ENCODE measurements at regions not wholly inside any gene's neighbourhood (a gene's known extent, or its start where the extent isn't known, plus 50 kb on each side); places are given as distances from the start of the nearest gene placed in this dataset.

DNA sequence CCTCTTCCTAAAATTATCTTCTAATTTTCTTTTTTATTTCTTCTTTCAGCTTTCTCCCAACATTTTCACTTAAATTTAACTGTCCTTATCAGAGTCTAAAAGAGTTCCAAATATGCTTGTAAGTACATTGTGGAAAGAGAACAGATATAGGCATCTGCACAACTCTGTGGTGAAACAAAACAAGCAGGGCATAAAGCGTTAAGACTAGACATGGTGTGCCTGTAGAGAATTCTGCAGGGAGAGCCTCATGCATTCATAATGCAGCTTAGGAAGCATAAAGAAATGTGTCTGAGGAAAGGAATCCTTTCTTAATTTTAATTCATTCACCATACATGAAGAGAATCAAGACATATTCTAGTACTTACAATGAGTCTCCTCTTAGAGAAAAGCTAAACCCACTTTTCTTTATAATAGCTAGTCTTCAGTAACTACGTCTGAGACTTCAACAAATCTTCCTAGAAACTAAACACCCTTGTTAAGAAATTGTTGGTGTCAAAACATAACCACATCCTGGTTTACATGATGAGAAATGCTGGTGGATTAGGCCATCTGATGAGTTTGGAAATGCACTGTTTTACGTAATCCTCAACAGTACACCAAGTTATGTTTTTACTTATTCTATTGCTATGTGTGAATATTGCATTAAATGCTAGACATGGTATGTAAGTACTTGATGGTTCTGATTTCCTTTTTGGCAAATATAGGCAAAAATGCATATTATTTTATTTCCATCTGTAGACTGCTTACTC lies 307.8 kb upstream of the GIMD1 start:
- no peak overlapping the region for H3K27ac Mint-ChIP-seq (ENCODE audit: unreplicated experiment)
- peaks cover 7% of the 10 kb centered on the region; the same call in 1 of the 2 replicates for H3K9me3 ChIP-seq
- no peak overlapping the region for H3K4me3 Mint-ChIP-seq (ENCODE audit: unreplicated experiment)
- TF ChIP-seq, protein P1, sequence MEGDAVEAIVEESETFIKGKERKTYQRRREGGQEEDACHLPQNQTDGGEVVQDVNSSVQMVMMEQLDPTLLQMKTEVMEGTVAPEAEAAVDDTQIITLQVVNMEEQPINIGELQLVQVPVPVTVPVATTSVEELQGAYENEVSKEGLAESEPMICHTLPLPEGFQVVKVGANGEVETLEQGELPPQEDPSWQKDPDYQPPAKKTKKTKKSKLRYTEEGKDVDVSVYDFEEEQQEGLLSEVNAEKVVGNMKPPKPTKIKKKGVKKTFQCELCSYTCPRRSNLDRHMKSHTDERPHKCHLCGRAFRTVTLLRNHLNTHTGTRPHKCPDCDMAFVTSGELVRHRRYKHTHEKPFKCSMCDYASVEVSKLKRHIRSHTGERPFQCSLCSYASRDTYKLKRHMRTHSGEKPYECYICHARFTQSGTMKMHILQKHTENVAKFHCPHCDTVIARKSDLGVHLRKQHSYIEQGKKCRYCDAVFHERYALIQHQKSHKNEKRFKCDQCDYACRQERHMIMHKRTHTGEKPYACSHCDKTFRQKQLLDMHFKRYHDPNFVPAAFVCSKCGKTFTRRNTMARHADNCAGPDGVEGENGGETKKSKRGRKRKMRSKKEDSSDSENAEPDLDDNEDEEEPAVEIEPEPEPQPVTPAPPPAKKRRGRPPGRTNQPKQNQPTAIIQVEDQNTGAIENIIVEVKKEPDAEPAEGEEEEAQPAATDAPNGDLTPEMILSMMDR (IDR thresholded peaks at IDR 0.05; ENCODE audit: insufficient read depth in 1 of 2, low read depth in 1 of 2, low read length in 1 of 2, severe bottlenecking in 1 of 2, unreplicated experiment in 1 of 2), result no peak
- no TSS peak for BruUV-seq (replicated peaks)
- H3K27me3 ChIP-seq (replicated peaks; ENCODE audit: control insufficient read depth, insufficient read depth, low read length), result no peaks in the 10 kb centered on the region
- no peaks in the 10 kb centered on the region for H3K27me3 Mint-ChIP-seq (ENCODE audit: insufficient read depth, unreplicated experiment)
- no peak for DNase-seq
- H3K4me3 ChIP-seq (ENCODE audit: low read depth, low read length), result no peak overlapping the region
- no peaks in the 10 kb centered on the region for H3K36me3 ChIP-seq (ENCODE audit: control insufficient read depth, insufficient read depth, low read length)
- no peaks in the 10 kb centered on the region for H3K4me1 Mint-ChIP-seq (ENCODE audit: low read depth, unreplicated experiment)
- intact Hi-C loops (cut with micrococcal nuclease; ENCODE audit: unreplicated experiment), result no loop called here
- no peaks in the 10 kb centered on the region for H3K36me3 Mint-ChIP-seq (ENCODE audit: insufficient read depth, unreplicated experiment)
- no peaks in the 10 kb centered on the region for H3K4me1 ChIP-seq
- ChIA-PET CTCF (no interaction called here), POLR2A (no interaction called here)
- peaks cover 11% of the 10 kb centered on the region for H3K9me3 Mint-ChIP-seq (ENCODE audit: unreplicated experiment)

DNA sequence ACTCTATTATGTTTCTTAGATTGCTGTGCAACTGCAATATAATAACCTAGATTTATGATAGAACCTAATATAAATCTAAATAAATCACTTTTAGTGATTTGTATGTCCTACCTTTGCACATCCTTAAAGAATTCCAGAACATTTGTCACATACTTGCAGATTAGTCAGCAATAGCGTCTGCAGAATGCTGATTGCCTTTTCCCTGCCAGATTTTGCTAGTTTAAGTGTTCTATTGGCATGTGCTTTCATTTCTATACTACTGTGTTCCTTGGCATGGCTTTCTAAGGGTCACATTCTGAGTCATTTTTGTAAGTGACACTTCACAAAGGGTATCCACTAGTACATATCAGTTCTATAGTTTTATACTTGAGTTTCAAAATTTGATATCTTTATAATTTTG lies 303.1 kb upstream of the GIMD1 start:
- no TSS peak for BruUV-seq (replicated peaks)
- Histone ChIP-seq H3K9me3 (peaks cover 7% of the 10 kb centered on the region; the same call in 1 of the 2 replicates), H3K4me1 (no peaks in the 10 kb centered on the region), H3K27me3 (replicated peaks; ENCODE audit: control insufficient read depth, insufficient read depth, low read length) (no peaks in the 10 kb centered on the region), H3K36me3 (ENCODE audit: control insufficient read depth, insufficient read depth, low read length) (no peaks in the 10 kb centered on the region), H3K4me3 (ENCODE audit: low read depth, low read length) (no peak overlapping the region)
- Mint-ChIP-seq H3K36me3 (ENCODE audit: insufficient read depth, unreplicated experiment) (no peaks in the 10 kb centered on the region), H3K27ac (ENCODE audit: unreplicated experiment) (no peak overlapping the region), H3K4me1 (ENCODE audit: low read depth, unreplicated experiment) (no peaks in the 10 kb centered on the region), H3K4me3 (ENCODE audit: unreplicated experiment) (no peak overlapping the region), H3K9me3 (ENCODE audit: unreplicated experiment) (peaks cover 11% of the 10 kb centered on the region), H3K27me3 (ENCODE audit: insufficient read depth, unreplicated experiment) (no peaks in the 10 kb centered on the region)
- intact Hi-C loops (cut with micrococcal nuclease; ENCODE audit: unreplicated experiment), result no loop called here
- no peak for DNase-seq
- TF ChIP-seq, protein P1 (IDR thresholded peaks at IDR 0.05; ENCODE audit: insufficient read depth in 1 of 2, low read depth in 1 of 2, low read length in 1 of 2, severe bottlenecking in 1 of 2, unreplicated experiment in 1 of 2), result no peak
- CTCF ChIA-PET, result no interaction called here
- POLR2A ChIA-PET, result no interaction called here

DNA sequence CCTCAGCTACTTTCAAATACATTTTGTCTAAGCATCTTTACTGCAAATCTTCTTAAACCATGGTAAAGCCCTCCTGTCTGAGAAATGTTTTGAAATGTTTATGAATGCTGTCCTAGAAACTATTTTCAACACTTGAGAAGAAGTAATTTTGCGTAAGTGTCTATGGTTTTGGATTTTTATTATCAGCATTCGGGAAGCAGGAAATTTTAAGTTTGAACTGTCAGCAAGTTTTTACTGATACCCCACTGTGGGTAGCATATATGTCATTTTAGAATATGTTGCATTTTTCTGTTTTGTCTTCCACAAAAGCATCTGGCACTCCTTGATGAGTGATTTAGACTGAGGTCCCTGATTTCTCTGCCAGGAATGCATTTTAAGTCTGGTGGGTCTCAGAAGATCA lies 302.4 kb upstream of the GIMD1 start:
- ChIA-PET POLR2A (no interaction called here), CTCF (no interaction called here)
- Histone ChIP-seq H3K36me3 (ENCODE audit: control insufficient read depth, insufficient read depth, low read length) (no peaks in the 10 kb centered on the region), H3K9me3 (peaks cover 7% of the 10 kb centered on the region; the same call in 1 of the 2 replicates), H3K4me1 (no peaks in the 10 kb centered on the region), H3K4me3 (ENCODE audit: low read depth, low read length) (no peak overlapping the region), H3K27me3 (replicated peaks; ENCODE audit: control insufficient read depth, insufficient read depth, low read length) (no peaks in the 10 kb centered on the region)
- Mint-ChIP-seq H3K27ac (ENCODE audit: unreplicated experiment) (no peak overlapping the region), H3K4me3 (ENCODE audit: unreplicated experiment) (no peak overlapping the region), H3K36me3 (ENCODE audit: insufficient read depth, unreplicated experiment) (no peaks in the 10 kb centered on the region), H3K9me3 (ENCODE audit: unreplicated experiment) (peaks cover 11% of the 10 kb centered on the region), H3K27me3 (ENCODE audit: insufficient read depth, unreplicated experiment) (no peaks in the 10 kb centered on the region), H3K4me1 (ENCODE audit: low read depth, unreplicated experiment) (no peaks in the 10 kb centered on the region)
- BruUV-seq (replicated peaks), result no TSS peak
- no peak for DNase-seq
- intact Hi-C loops (cut with micrococcal nuclease; ENCODE audit: unreplicated experiment), result no loop called here
- TF ChIP-seq, protein P1 (IDR thresholded peaks at IDR 0.05; ENCODE audit: insufficient read depth in 1 of 2, low read depth in 1 of 2, low read length in 1 of 2, severe bottlenecking in 1 of 2, unreplicated experiment in 1 of 2), result no peak

Data from Caco-2 (cell line).